Fibroblast of villous mesenchyme (primary cell): ENCODE measurements at regions not wholly inside any gene's neighbourhood (a gene's known extent, or its start where the extent isn't known, plus 50 kb on each side); places are given as distances from the start of the nearest gene placed in this dataset.
A peak's percentile ranks its signal among the peaks of the same experiment; 100 is the strongest.

Source experiments
- DNase-seq: peaks from one replicate; pipeline ENCODE4 v3.0.0-alpha.2; 2010; ENCODE audit warnings: low read depth
- H3K4me3 ChIP-seq: 2 replicates; pipeline ENCODE4 v1.5.1; 2011; ENCODE audit warnings: low read depth, mild to moderate bottlenecking, low read length
- TF ChIP-seq, protein P1 (sequence below): IDR thresholded peaks from 2 replicates; pipeline ENCODE4 v1.5.1; 2012; ENCODE audit warnings: low read depth, mild to moderate bottlenecking, low read length; ENCODE audit not compliant: insufficient read depth

DNA sequence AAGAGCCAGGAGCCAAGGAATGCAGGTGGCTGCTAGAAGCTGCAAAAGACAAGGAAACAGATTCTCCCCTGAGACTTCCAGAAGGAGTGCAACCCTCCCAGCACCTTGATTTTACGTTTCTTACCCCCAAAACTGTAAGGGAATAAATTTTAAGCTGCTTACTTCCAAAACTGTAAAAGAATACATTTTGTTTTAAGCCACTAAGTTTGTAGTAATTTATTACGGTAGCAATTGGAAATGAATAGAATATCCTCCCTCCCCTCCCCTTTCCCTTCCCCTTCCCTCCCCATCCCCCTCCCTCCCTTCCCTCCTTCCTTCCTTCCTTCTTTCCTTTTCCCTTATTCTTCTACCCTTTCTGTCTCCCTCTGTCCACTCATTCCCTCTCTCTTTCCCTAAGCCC lies 203.7 kb upstream of the CFAP20DC start:
- DNase-seq, result no peak
- no peak overlapping the region for H3K4me3 ChIP-seq
- TF ChIP-seq, protein P1, sequence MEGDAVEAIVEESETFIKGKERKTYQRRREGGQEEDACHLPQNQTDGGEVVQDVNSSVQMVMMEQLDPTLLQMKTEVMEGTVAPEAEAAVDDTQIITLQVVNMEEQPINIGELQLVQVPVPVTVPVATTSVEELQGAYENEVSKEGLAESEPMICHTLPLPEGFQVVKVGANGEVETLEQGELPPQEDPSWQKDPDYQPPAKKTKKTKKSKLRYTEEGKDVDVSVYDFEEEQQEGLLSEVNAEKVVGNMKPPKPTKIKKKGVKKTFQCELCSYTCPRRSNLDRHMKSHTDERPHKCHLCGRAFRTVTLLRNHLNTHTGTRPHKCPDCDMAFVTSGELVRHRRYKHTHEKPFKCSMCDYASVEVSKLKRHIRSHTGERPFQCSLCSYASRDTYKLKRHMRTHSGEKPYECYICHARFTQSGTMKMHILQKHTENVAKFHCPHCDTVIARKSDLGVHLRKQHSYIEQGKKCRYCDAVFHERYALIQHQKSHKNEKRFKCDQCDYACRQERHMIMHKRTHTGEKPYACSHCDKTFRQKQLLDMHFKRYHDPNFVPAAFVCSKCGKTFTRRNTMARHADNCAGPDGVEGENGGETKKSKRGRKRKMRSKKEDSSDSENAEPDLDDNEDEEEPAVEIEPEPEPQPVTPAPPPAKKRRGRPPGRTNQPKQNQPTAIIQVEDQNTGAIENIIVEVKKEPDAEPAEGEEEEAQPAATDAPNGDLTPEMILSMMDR, result no peak

DNA sequence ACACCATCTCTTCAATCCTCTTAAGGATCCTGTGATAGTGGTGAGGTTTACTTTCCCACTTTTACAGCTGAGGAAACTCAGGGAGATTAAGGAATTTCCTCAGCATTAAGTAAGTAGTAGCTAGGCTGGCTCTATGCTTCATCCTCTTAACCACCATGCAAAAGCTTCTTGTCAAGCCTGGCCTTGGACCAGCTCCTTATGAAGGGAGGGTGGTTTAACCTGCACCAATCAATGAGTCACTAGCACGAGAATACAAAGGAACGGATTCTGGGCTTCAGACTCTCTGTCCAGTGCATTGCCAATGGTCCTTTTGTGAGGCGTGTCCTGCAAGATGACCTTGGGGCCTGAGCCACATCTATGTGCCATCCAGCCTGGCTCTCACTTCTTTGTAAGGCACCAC lies 202.0 kb upstream of the CFAP20DC start:
- no peak overlapping the region for H3K4me3 ChIP-seq
- peak; percentile 13 for DNase-seq
- TF ChIP-seq, protein P1, result no peak

DNA sequence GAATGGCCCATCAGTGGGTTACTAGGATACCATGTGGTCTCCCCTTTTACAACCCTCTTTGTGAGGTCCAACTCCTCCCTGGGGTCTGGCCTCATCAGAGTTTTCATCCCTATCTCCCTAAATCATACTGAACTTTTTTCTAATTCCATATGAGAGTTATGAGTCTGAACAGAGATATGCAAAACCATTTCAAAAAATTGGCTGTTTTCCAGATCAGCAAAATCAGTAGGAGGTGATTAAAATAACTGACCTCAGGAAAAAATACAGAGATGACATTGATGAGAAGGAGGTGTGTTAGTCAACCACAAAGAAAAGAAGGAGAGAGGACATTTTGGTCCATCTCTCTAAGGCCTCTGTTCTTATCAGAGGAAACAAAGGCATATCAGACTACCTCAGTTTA lies 200.8 kb upstream of the CFAP20DC start:
- no peak for DNase-seq
- no peak overlapping the region for H3K4me3 ChIP-seq
- TF ChIP-seq, protein P1, result no peak

DNA sequence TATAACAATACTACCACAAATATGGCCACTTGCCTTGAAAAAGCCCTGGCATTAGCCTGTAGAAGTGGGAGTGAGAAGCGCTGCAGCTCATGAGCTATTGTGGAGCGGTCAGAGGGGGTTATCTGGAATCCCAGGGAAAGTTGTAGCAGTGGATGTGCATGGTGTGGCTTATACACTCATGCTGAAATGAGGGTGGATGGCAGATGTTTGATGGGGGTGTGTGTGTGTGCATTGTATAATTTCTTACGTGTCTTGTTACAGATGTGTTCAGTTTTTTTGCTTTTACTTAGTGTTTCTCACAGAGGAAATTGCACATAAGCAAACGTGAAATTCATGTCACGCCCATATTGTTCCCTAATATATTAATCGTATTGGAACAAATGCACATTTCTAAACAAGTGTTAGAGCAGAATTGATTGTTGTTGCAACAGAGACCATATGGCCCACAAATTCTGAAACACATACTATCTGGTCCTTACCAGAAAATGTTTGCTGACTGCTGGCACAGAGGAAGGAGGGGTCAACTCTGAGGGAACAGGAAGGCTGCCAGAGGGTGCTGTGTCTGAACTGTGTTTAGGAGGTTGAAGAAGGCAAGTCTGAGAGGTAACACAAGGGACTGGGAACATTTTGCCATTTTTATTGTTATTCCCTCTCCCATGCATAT lies 200.0 kb upstream of the CFAP20DC start:
- H3K4me3 ChIP-seq, result no peak overlapping the region
- TF ChIP-seq, protein P1, result no peak
- DNase-seq, result no peak

DNA sequence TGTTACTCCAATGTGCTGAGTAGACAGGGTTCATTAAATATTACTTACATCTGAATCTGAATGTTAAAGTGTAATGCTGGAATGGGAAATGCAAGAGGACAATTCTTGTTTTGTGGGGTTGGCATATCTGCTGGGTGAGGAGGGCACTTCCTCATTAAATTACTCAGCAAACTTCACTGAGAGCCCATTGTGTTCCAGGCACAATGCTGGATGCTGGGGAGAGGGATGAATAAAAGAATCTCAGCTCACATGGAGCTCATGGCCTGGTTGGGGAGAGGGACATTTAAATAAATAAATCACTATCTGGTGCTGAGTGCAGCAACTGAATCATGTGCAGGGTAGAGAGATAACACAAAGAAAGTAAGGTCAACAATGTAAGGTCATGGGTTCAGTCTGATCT lies 199.2 kb upstream of the CFAP20DC start:
- H3K4me3 ChIP-seq, result no peak overlapping the region
- TF ChIP-seq, protein P1, result no peak
- no peak for DNase-seq

DNA sequence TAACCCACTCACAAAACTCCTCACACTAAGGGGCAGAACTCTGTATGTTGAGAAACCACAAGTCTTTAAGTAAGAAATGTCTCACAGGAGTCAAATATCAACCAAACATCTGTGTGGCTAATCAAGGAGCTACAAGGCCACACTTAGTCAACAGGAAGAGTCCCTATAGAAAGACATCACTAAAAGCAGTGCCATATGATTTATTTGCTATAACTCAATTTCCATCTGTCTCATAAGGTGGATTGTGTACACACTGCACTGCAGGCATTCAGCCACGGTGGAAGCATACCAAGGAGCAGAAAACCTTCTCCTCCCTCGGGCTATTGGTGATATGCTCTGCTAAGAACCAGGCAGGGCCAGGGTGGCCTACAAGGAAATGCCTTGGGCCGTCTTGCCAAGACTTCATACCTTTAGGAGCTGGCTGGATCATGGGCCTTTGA lies 197.6 kb upstream of the CFAP20DC start:
- TF ChIP-seq, protein P1, result no peak
- no peak overlapping the region for H3K4me3 ChIP-seq
- DNase-seq, result peak; percentile 14
